Upper lobe of left lung (tissue), 6 donors: ENCODE measurements at regions not wholly inside any gene's neighbourhood (a gene's known extent, or its start where the extent isn't known, plus 50 kb on each side); places are given as distances from the start of the nearest gene placed in this dataset.
"Not testable (repeated sequence)": the region's sequence is repeated elsewhere in the genome, so short reads cannot be mapped to it uniquely, and the experiment has no call there.

Experiments used
- ATAC-seq, 2 donors: fragments of 200-7000 bp; cut with Tn5 transposase; one replicate each; pipeline ENCODE4 v1.9.1; 2022; ENCODE audit warnings: mild to moderate bottlenecking in 2 of 2, moderate library complexity in 2 of 2; ENCODE audit not compliant: low FRiP score in 2 of 2
- DNase-seq, 2 donors: peaks; one replicate each; pipeline ENCODE4 v3.0.0-alpha.2; 2019 to 2020
- H3K27ac ChIP-seq, 4 donors: fragments of 200-600 bp; sonication (generic); one replicate each; pipeline ENCODE4 v1.5.1; 2016 to 2019
- H3K27me3 ChIP-seq, 4 donors: fragments of 200-600 bp; sonication (generic); one replicate each; pipeline ENCODE4 v1.5.1; 2017 to 2019
- H3K36me3 ChIP-seq, 4 donors: fragments of 200-600 bp; sonication (generic); one replicate each; pipeline ENCODE4 v1.5.1; 2016 to 2019
- H3K4me1 ChIP-seq, 4 donors: fragments of 200-600 bp; sonication (generic); one replicate each; pipeline ENCODE4 v1.5.1; 2018 to 2019
- H3K4me3 ChIP-seq, 4 donors: fragments of 200-600 bp; sonication (generic); one replicate each; pipeline ENCODE4 v1.5.1; 2017 to 2019; ENCODE audit warnings: mild to moderate bottlenecking in 2 of 4, moderate library complexity in 1 of 4
- H3K9me3 ChIP-seq, 4 donors: fragments of 200-600 bp; sonication (generic); one replicate each; pipeline ENCODE4 v1.5.1; 2018 to 2019
- CTCF ChIP-seq, 6 experiments: fragments of 450-650 bp in 4 of 6; fragments of 200-600 bp in 2 of 6; sonication (generic) in 2 of 6; IDR thresholded peaks; one replicate each; pipeline ENCODE4 v1.5.1; 2016 to 2019; ENCODE audit warnings: antibody characterized with exemption in 6 of 6
- EP300 ChIP-seq, 4 donors: sonication (generic); formaldehyde crosslinking; IDR thresholded peaks; one replicate each; pipeline ENCODE4 v1.5.1; 2017; ENCODE audit warnings: antibody characterized with exemption in 4 of 4, control low read depth in 2 of 4
- POLR2A ChIP-seq, 4 donors: fragments of 450-650 bp; IDR thresholded peaks; one replicate each; pipeline ENCODE4 v1.5.1; 2016 to 2017; ENCODE audit warnings: antibody characterized with exemption in 4 of 4, mild to moderate bottlenecking in 2 of 4
- POLR2AphosphoS5 ChIP-seq, 2 donors: sonication (generic); formaldehyde crosslinking; IDR thresholded peaks; one replicate each; pipeline ENCODE4 v1.5.1; 2017; ENCODE audit warnings: antibody characterized with exemption in 2 of 2
- WGBS, 2 donors: methylation state at CpG; one replicate each; pipeline ENCODE4 v1.1.5; 2017 to 2018; 5-methylcytosine and 5-hydroxymethylcytosine counted together
- donor health status: DM: no; HTN: no; CAD: no; lungs with moderate emphysema.
- donor health status: DM: no; HTN: yes; CAD: no; lungs with severe emphysema.

DNA sequence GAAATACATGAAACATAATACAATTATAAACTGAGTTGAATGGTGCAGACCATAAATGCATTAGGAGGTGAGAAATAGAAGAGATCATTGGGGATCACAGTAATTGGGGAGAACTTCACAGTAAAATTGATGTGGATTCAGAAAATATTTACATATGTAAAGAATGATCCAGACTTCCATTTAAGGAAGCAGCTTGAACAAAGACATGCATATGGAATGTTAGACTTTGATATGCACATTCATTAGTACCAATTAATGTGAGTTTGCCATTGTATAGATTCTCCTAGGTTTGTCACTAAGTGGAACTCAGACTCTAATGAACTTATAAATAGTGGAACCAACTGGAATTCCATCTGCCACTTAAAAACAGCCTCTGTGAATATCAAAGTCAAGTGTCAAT is 235.6 kb downstream of the PARM1 start:
- no peaks in the 10 kb centered on the region for H3K36me3 ChIP-seq
- no peak for ATAC-seq
- H3K27ac ChIP-seq, result no peak overlapping the region
- H3K4me1 ChIP-seq, result no peaks in the 10 kb centered on the region
- H3K4me3 ChIP-seq, result no peak overlapping the region
- TF ChIP-seq POLR2A (IDR thresholded peaks at IDR 0.05), result no peak
- no peak for TF ChIP-seq EP300 (IDR thresholded peaks at IDR 0.05)
- TF ChIP-seq POLR2AphosphoS5 (IDR thresholded peaks at IDR 0.05), result no peak
- TF ChIP-seq CTCF (IDR thresholded peaks at IDR 0.05), result no peak
- peaks cover 0 to 7% (median 2%) of the 10 kb centered on the region in 4 donors for H3K9me3 ChIP-seq
- no peak for DNase-seq
- no peaks in the 10 kb centered on the region for H3K27me3 ChIP-seq

DNA sequence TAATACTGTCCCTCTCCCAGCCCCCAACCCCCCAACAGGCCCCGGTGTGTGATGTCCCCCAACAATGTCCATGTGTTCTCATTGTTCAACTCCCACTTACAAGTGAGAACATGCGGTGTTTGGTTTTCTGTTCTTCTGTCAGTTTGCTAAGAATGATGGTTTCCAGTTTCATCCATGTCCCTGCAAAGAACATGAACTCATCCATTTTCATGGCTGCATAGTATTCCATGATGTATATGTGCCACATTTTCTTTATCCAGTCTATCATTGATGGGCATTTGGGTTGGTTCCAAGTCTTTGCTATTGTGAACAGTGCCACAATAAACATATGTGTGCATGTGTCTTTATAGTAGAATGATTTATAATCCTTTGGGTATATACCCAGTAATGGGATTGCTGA is 232.2 kb downstream of the PARM1 start:
- WGBS, 2 donors, result 66 to 96% methylated on average over 2 of the region's 2 CpGs
- not testable (repeated sequence) for H3K27me3 ChIP-seq, H3K4me3 ChIP-seq, H3K9me3 ChIP-seq, H3K36me3 ChIP-seq, H3K4me1 ChIP-seq, DNase-seq, H3K27ac ChIP-seq, ATAC-seq

DNA sequence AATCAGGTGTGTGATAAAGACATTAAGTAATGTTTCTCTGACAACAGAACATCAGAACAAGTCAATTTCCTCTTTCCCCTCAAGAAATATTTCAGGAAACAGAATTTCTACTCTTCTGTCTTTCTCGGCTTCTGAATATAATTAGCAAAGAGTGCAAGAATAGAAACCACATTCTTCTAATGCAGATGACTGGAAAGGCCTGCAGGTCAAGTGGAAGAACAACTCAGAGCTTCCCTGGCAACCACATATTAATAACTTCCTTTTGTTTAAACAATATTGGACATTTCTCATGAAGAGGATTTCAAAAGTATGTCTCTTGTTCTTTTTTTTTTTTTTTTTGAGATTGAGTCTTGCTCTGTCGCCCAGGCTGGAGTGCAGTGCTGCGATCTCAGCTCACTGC is 225.5 kb downstream of the PARM1 start:
- TF ChIP-seq EP300 (IDR thresholded peaks at IDR 0.05), result no peak
- no peak for TF ChIP-seq POLR2AphosphoS5 (IDR thresholded peaks at IDR 0.05)
- no peak for TF ChIP-seq POLR2A (IDR thresholded peaks at IDR 0.05)
- TF ChIP-seq CTCF (IDR thresholded peaks at IDR 0.05), result no peak
- ATAC-seq (no peak), DNase-seq (no peak)
- H3K27me3 ChIP-seq, result no peaks in the 10 kb centered on the region
- 60 to 69% methylated on average over 3 of the region's 3 CpGs for WGBS, 2 donors
- no peak overlapping the region for H3K27ac ChIP-seq
- no peaks in the 10 kb centered on the region for H3K36me3 ChIP-seq
- peaks cover 7 to 24% (median 9%) of the 10 kb centered on the region in 4 donors for H3K9me3 ChIP-seq
- H3K4me3 ChIP-seq, result no peak overlapping the region
- no peaks in the 10 kb centered on the region for H3K4me1 ChIP-seq

DNA sequence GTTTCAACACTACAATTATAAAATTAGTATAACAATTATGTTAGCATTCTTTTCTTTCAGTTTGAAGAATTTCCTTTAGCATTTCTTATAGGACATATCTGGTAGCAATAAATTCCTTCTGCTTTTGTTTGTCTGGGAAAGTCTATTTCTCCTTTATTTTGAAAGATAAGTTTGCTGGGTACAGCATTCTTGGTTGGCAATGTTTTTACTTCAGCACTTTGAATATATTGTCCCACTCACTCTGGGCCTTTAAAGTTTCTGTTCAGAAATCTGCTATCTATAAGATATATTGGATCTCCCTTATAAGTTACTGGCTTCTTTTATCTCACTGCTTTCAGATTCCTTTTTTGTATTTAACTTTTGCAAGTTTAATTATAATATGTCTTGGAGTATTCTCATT is 222.1 kb downstream of the PARM1 start:
- Histone ChIP-seq H3K27me3 (no peaks in the 10 kb centered on the region), H3K36me3 (no peaks in the 10 kb centered on the region), H3K4me1 (no peaks in the 10 kb centered on the region), H3K4me3 (no peak overlapping the region), H3K27ac (no peak overlapping the region), H3K9me3 (peaks cover 7 to 24% (median 9%) of the 10 kb centered on the region in 4 donors)
- TF ChIP-seq POLR2A (IDR thresholded peaks at IDR 0.05) (no peak), EP300 (IDR thresholded peaks at IDR 0.05) (no peak), CTCF (IDR thresholded peaks at IDR 0.05) (no peak), POLR2AphosphoS5 (IDR thresholded peaks at IDR 0.05) (no peak)
- no peak for DNase-seq
- ATAC-seq, result no peak

DNA sequence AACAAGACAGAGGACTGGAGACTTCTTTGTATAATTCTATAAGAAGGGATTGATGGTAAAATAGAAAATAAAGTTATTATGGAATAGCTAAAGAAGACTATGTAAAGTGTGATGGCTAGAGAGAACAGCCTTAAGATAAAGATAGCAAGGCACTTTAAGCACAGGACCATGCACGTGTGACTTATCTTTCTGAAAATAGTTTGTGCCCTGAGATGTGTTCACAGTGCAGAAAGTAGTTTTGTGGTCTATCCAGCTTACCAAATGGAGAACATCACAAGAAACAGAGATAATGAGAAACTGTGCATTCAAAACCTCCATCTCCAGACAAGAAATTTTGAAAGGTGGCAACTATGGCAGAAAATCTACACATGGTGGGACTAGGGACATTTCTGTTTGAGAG is 213.3 kb downstream of the PARM1 start:
- no peak for TF ChIP-seq EP300 (IDR thresholded peaks at IDR 0.05)
- TF ChIP-seq CTCF (IDR thresholded peaks at IDR 0.05), result no peak
- no peak for TF ChIP-seq POLR2A (IDR thresholded peaks at IDR 0.05)
- no peak for TF ChIP-seq POLR2AphosphoS5 (IDR thresholded peaks at IDR 0.05)
- Histone ChIP-seq H3K4me3 (no peak overlapping the region), H3K27ac (no peak overlapping the region), H3K9me3 (no peaks in the 10 kb centered on the region), H3K27me3 (no peaks in the 10 kb centered on the region), H3K36me3 (no peaks in the 10 kb centered on the region), H3K4me1 (no peaks in the 10 kb centered on the region)
- DNase-seq (no peak), ATAC-seq (no peak)
- 62 to 67% methylated on average over 1 of the region's 1 CpG for WGBS, 2 donors
